ENCODE measurements at regions not wholly inside any gene's neighbourhood (a gene's known extent, or its start where the extent isn't known, plus 50 kb on each side); places are given as distances from the start of the nearest gene placed in this dataset.

DNA sequence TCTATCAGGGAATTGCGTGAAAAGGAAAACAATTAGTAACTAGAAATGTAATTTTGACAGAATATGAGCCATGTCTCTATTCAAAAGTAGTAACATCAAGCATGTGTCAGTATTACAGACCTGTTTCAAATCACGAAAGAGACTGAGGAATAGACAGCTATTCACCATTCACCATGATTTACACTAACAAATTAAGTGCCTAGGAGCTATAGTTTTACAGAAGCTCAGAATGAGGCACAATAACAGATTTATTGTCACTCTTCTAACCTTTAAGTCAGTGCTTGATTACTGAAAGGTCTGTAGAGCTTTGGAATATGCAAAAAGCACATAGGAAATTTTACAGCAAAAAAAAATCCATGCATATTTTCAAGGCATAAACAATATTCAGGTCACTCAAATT, 208.2 kb downstream of the SLCO4C1 start:
- Histone ChIP-seq H4K8ac (ENCODE audit: extremely low read depth, insufficient read depth, low read length) (no peak overlapping the region), H3K27ac (ENCODE audit: low read depth, low read length) (no peak overlapping the region), H3K4me1 (replicated peaks in 1 of 4; ENCODE audit: control insufficient read depth in 3 of 4, insufficient read depth in 4 of 4, low read length in 3 of 4) (peaks cover 0 to 4% (median 1%) of the 10 kb centered on the region in 4 experiments; a peak in 2 of 7 replicates), H2BK15ac (ENCODE audit: low read length) (no peak overlapping the region), H3K23ac (ENCODE audit: insufficient read length) (no peak overlapping the region), H3K36me3 (ENCODE audit: control insufficient read depth in 2 of 4, insufficient read depth in 4 of 4, low read length in 3 of 4) (no peaks in the 10 kb centered on the region), H2AFZ (ENCODE audit: low read length) (no peak overlapping the region), H3K4ac (replicated peaks; ENCODE audit: insufficient read length, low read depth, low read length) (no peak overlapping the region), H3K23me2 (ENCODE audit: low read depth, low read length) (no peaks in the 10 kb centered on the region), H3K4me3 (ENCODE audit: extremely low read depth in 1 of 4, insufficient read depth in 2 of 4, low read depth in 3 of 4, low read length in 4 of 4) (no peak overlapping the region), H3K14ac (ENCODE audit: insufficient read length) (no peak overlapping the region), H2BK5ac (ENCODE audit: low read depth, low read length) (no peak overlapping the region), H2AK5ac (ENCODE audit: low read depth, low read length) (no peak overlapping the region), H3K4me2 (ENCODE audit: insufficient read depth in 1 of 2, low read depth in 2 of 2, low read length in 2 of 2) (no peak overlapping the region), H3K79me2 (ENCODE audit: control insufficient read depth in 1 of 2, insufficient read depth in 2 of 2, low read length in 2 of 2) (no peaks in the 10 kb centered on the region), H4K5ac (ENCODE audit: insufficient read length, low read depth, low read length) (no peak overlapping the region), H3K9ac (replicated peaks in 1 of 4; ENCODE audit: extremely low read depth in 1 of 4, low read depth in 3 of 4, low read length in 3 of 4) (no peak overlapping the region), H3K18ac (ENCODE audit: extremely low read depth, low read length) (no peak overlapping the region), H2BK120ac (replicated peaks; ENCODE audit: low read depth, low read length) (no peak overlapping the region), H2BK12ac (ENCODE audit: low read depth, low read length) (no peak overlapping the region), H3K9me3 (ENCODE audit: insufficient read depth in 2 of 2, low read depth in 1 of 2, low read length in 1 of 2) (peaks cover 0 to 3% of the 10 kb centered on the region in 2 experiments; a peak in 1 of 4 replicates), H2BK20ac (ENCODE audit: low read length) (no peak overlapping the region), H3K56ac (replicated peaks; ENCODE audit: insufficient read length, low read depth, low read length) (no peak overlapping the region), H4K20me1 (replicated peaks in 1 of 2; ENCODE audit: control insufficient read depth in 1 of 2, insufficient read depth in 2 of 2, low read length in 2 of 2) (no peaks in the 10 kb centered on the region), H4K91ac (replicated peaks; ENCODE audit: insufficient read length, low read length) (no peak overlapping the region), H3K27me3 (replicated peaks in 1 of 4; ENCODE audit: control insufficient read depth in 3 of 4, extremely low read depth in 1 of 4, insufficient read depth in 3 of 4, low read length in 3 of 4) (no peaks in the 10 kb centered on the region), H3K79me1 (ENCODE audit: low read depth, low read length) (no peaks in the 10 kb centered on the region)
- 40% methylated on average over 2 of the region's 2 CpGs; no CpG with 5 or more reads in 1 of the 2 experiments for WGBS, 2 experiments (ENCODE audit: extremely low coverage in 1 of 2, insufficient coverage in 1 of 2, insufficient read length in 1 of 2, insufficient replicate concordance in 2 of 2, low coverage in 1 of 2, low lambda C conversion rate in 2 of 2, missing lambda C conversion rate in 1 of 2)
- DNase-seq (ENCODE audit: low read depth in 1 of 2, low spot score in 2 of 2) (no peak), FAIRE-seq (no peak)
- ChIA-PET POLR2A (ENCODE audit: partially characterized antibody) (no interaction called here), CTCF (ENCODE audit: partially characterized antibody) (interaction anchor here (0.6 to 1.0 kb wide), 4 partner anchors 34 to 969 kb away, joined by 3 to 5 read pairs (median 3); no protein-coding TSS in a partner anchor)
- TF ChIP-seq JUND (IDR thresholded peaks at IDR 0.05; ENCODE audit: low read length) (no peak), TAF7 (optimal IDR thresholded peaks at IDR 0.05; ENCODE audit: borderline replicate concordance, low read depth, low read length) (no peak), ATF3 (IDR thresholded peaks at IDR 0.05; ENCODE audit: insufficient read depth, low read depth, low read length) (no peak), SRF (IDR thresholded peaks at IDR 0.05; ENCODE audit: low read depth, low read length) (no peak), SP2 (IDR thresholded peaks at IDR 0.05; ENCODE audit: low read length) (no peak), ASH2L (IDR thresholded peaks at IDR 0.05; ENCODE audit: low read length) (no peak), BACH1 (IDR thresholded peaks at IDR 0.05; ENCODE audit: low read length) (no peak), TCF12 (IDR thresholded peaks at IDR 0.05; ENCODE audit: low read depth, low read length) (no peak), BRCA1 (IDR thresholded peaks at IDR 0.05; ENCODE audit: low read depth, low read length) (no peak), CBX5 (IDR thresholded peaks at IDR 0.05; ENCODE audit: low read depth, low read length) (no peak), USF2 (IDR thresholded peaks at IDR 0.05; ENCODE audit: low read length) (no peak), POLR2AphosphoS5 (IDR thresholded peaks at IDR 0.05; ENCODE audit: low read depth, low read length) (no peak), KDM1A (IDR thresholded peaks at IDR 0.05; ENCODE audit: borderline replicate concordance, low read length) (no peak), SIX5 (IDR thresholded peaks at IDR 0.05; ENCODE audit: low read depth, low read length) (no peak), CHD1 (IDR thresholded peaks at IDR 0.05; ENCODE audit: low read depth, low read length) (no peak)

Measured in H1 (cell line).